Keratinocyte (primary cell): ENCODE measurements at regions not wholly inside any gene's neighbourhood (a gene's known extent, or its start where the extent isn't known, plus 50 kb on each side); places are given as distances from the start of the nearest gene placed in this dataset.

ENCODE experiments used
- CTCF ChIP-seq, 3 experiments: IDR thresholded peaks in 1 of 3; conservative IDR thresholded peaks in 1 of 3; optimal IDR thresholded peaks in 1 of 3; 2 replicates in 2 of 3; 3 replicates in 1 of 3; pipeline versions ENCODE3 to v1.5.1; 2011; ENCODE audit warnings: low read length in 3 of 3, mild to moderate bottlenecking in 3 of 3, moderate library complexity in 2 of 3, control low read depth in 1 of 3, inconsistent platforms in 1 of 3; ENCODE audit not compliant: insufficient read depth in 2 of 3; ENCODE audit errors: extremely low read depth in 1 of 3
- EZH2 ChIP-seq: IDR thresholded peaks from one replicate; pipeline ENCODE4 v1.6.1; 2012; ENCODE audit warnings: inconsistent platforms, mild to moderate bottlenecking, low read length, moderate library complexity

GRCh38 chr2:145861940-145862339 lies 1342.0 kb upstream of the ZEB2 start:
- TF ChIP-seq CTCF (optimal IDR thresholded peaks at IDR 0.05 in 1 of 3, IDR thresholded peaks at IDR 0.05 in 1 of 3, conservative IDR thresholded peaks at IDR 0.05 in 1 of 3; ENCODE audit: extremely low read depth in 1 of 3, insufficient read depth in 2 of 3, low read length in 3 of 3) = no peak
- TF ChIP-seq EZH2 = no peak
